ENCODE measurements at regions not wholly inside any gene's neighbourhood (a gene's known extent, or its start where the extent isn't known, plus 50 kb on each side); places are given as distances from the start of the nearest gene placed in this dataset.

DNA sequence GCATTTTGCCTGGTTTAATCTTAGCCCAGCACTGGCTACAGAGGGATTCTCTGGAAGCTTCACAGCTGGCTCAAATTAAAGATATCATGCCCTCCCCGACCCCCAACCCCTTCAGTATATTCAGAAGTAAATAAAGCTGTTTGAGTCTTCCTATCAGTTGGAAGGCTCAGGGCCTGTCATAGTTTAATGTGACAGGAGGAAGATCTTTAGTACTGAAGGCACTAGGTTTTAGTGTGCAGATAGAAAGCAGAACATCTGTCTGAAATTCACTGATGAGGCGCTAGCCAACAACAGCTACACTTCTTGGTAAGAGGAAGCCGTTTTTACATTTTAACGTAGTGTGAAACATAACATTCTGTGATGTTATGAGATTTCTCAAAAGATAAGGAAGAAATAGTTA, 969.1 kb upstream of the CDH2 start:
- TF ChIP-seq POLR2A (IDR thresholded peaks at IDR 0.05): no peak
- no peak for TF ChIP-seq CTCF (IDR thresholded peaks at IDR 0.05)
